DOHH2 (cell line): ENCODE measurements at regions not wholly inside any gene's neighbourhood (a gene's known extent, or its start where the extent isn't known, plus 50 kb on each side); places are given as distances from the start of the nearest gene placed in this dataset.

ENCODE experiments used
- H3F3A ChIP-seq: fragments of 200-600 bp; sonication (generic), shearing (Covaris generic); 2 replicates; pipeline ENCODE4 v1.6.0; 2016; ENCODE audit warnings: antibody characterized with exemption, mild to moderate bottlenecking; ENCODE audit not compliant: control insufficient read depth, insufficient read depth
- H3K27ac ChIP-seq: fragments of 200-600 bp; sonication (generic); 2 replicates; pipeline ENCODE4 v1.5.1; 2014; ENCODE audit warnings: low read depth, mild to moderate bottlenecking, low read length, moderate library complexity
- H3K27me3 ChIP-seq: fragments of 200-600 bp; sonication (generic); 2 replicates; pipeline ENCODE4 v1.6.1; 2014; ENCODE audit warnings: mild to moderate bottlenecking, low read length, mixed read lengths; ENCODE audit not compliant: control insufficient read depth
- H3K36me3 ChIP-seq: fragments of 200-600 bp; sonication (generic); 2 replicates; pipeline ENCODE4 v1.6.1; 2014; ENCODE audit warnings: mild to moderate bottlenecking, low read length, moderate library complexity, mixed read lengths; ENCODE audit not compliant: control insufficient read depth
- H3K4me1 ChIP-seq: fragments of 200-600 bp; sonication (generic); 2 replicates; pipeline ENCODE4 v1.6.1; 2014; ENCODE audit warnings: mild to moderate bottlenecking, low read length, mixed read lengths; ENCODE audit not compliant: control insufficient read depth
- H3K4me2 ChIP-seq: fragments of 200-600 bp; sonication (generic); 2 replicates; pipeline ENCODE4 v1.6.0; 2014; ENCODE audit warnings: mild to moderate bottlenecking, low read length, moderate library complexity
- H3K4me3 ChIP-seq: fragments of 200-600 bp; sonication (generic); 2 replicates; pipeline ENCODE4 v1.5.1; 2014; ENCODE audit warnings: mild to moderate bottlenecking, low read length, mixed read lengths
- H3K79me2 ChIP-seq: fragments of 200-600 bp; sonication (generic); 2 replicates; pipeline ENCODE4 v1.6.1; 2014; ENCODE audit warnings: mild to moderate bottlenecking, low read length, mixed read lengths; ENCODE audit not compliant: control insufficient read depth
- H3K9me2 ChIP-seq: fragments of 200-600 bp; sonication (generic); replicated peaks from 2 replicates; pipeline ENCODE4 v1.6.1; 2014; ENCODE audit warnings: mild to moderate bottlenecking, low read length, mixed read lengths; ENCODE audit not compliant: control insufficient read depth
- H3K9me3 ChIP-seq: fragments of 200-600 bp; sonication (generic); 2 replicates; pipeline ENCODE4 v1.6.1; 2014; ENCODE audit warnings: antibody characterized with exemption, low read length, mixed read lengths; ENCODE audit not compliant: control insufficient read depth, insufficient read depth
- H4K20me1 ChIP-seq: fragments of 200-600 bp; sonication (generic); 2 replicates; pipeline ENCODE4 v1.6.0; 2014; ENCODE audit warnings: low read depth, mild to moderate bottlenecking, antibody characterized with exemption, low read length, moderate library complexity; ENCODE audit not compliant: control insufficient read depth, insufficient read depth
- EZH2phosphoT487 ChIP-seq: fragments of 200-600 bp; sonication (generic); IDR thresholded peaks from 2 replicates; pipeline ENCODE4 v1.6.1; 2017; ENCODE audit warnings: borderline replicate concordance, mild to moderate bottlenecking, antibody characterized with exemption, low read length, moderate library complexity, mixed read lengths
- TF ChIP-seq, protein P1 (sequence below): fragments of 200-600 bp; sonication (generic); IDR thresholded peaks from one replicate; pipeline ENCODE4 v1.5.1; 2014; ENCODE audit warnings: antibody characterized with exemption, mild to moderate bottlenecking, low read depth, low read length; ENCODE audit not compliant: poor library complexity, severe bottlenecking

DNA sequence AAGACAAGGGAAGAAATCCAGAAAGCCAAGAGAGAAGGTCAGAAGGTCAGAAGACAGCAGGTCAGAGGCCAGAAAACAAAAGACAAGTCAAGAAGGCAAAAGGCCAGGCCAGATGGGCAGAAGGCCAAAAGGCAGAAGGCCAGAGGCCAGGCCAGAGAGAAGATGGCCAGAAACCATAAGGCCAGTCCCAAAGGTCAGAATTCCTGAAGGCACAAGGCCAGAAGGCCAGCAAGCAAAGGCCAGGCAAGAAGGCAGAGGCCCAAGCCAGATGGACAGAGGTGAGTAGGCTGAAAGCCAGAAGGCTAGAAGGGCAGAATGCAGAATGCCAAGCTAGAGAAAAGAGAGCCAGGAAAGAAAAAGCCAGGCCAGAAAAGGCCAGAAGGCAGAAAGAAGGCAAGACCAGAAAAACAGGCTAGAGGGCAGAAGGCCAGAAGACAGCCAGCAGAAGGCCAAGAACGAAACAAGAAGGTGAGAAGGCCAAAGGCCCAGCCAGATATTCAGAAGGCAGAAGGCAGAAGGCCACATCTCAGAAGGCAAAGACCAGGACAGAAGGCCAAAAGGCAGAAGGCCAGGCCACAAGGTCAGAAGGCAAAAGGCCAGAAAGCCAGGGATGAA lies 186.3 kb downstream of the TUBA3C start:
- Histone ChIP-seq H3K79me2 (no peaks in the 10 kb centered on the region), H3K27ac (no peak overlapping the region)

GRCh38 chr13:18993884-18994660 lies 187.6 kb downstream of the TUBA3C start:
- TF ChIP-seq, protein P1, sequence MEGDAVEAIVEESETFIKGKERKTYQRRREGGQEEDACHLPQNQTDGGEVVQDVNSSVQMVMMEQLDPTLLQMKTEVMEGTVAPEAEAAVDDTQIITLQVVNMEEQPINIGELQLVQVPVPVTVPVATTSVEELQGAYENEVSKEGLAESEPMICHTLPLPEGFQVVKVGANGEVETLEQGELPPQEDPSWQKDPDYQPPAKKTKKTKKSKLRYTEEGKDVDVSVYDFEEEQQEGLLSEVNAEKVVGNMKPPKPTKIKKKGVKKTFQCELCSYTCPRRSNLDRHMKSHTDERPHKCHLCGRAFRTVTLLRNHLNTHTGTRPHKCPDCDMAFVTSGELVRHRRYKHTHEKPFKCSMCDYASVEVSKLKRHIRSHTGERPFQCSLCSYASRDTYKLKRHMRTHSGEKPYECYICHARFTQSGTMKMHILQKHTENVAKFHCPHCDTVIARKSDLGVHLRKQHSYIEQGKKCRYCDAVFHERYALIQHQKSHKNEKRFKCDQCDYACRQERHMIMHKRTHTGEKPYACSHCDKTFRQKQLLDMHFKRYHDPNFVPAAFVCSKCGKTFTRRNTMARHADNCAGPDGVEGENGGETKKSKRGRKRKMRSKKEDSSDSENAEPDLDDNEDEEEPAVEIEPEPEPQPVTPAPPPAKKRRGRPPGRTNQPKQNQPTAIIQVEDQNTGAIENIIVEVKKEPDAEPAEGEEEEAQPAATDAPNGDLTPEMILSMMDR, result no peak
- TF ChIP-seq EZH2phosphoT487, result no peak
- no peaks in the 10 kb centered on the region for H4K20me1 ChIP-seq
- no peaks in the 10 kb centered on the region for H3K27me3 ChIP-seq
- H3K4me1 ChIP-seq, result no peaks in the 10 kb centered on the region
- no peaks in the 10 kb centered on the region for H3F3A ChIP-seq
- no peak overlapping the region for H3K27ac ChIP-seq
- H3K36me3 ChIP-seq, result no peaks in the 10 kb centered on the region
- H3K9me2 ChIP-seq, result no peaks in the 10 kb centered on the region
- no peak overlapping the region for H3K4me2 ChIP-seq
- no peaks in the 10 kb centered on the region for H3K79me2 ChIP-seq
- no peak overlapping the region for H3K4me3 ChIP-seq
- H3K9me3 ChIP-seq, result peaks cover 26% of the 10 kb centered on the region; the same call in 1 of the 2 replicates

More for the DNA sequence above, 186.3 kb downstream of the TUBA3C start:
- no peaks in the 10 kb centered on the region for H3K27me3 ChIP-seq
- TF ChIP-seq, protein P1, result no peak
- no peak for TF ChIP-seq EZH2phosphoT487
- peaks cover 24% of the 10 kb centered on the region; the same call in 1 of the 2 replicates for H3K9me3 ChIP-seq
- no peak overlapping the region for H3K4me3 ChIP-seq
- no peaks in the 10 kb centered on the region for H4K20me1 ChIP-seq
- no peaks in the 10 kb centered on the region for H3F3A ChIP-seq
- H3K36me3 ChIP-seq, result no peaks in the 10 kb centered on the region
- H3K9me2 ChIP-seq, result no peaks in the 10 kb centered on the region
- H3K4me2 ChIP-seq, result no peak overlapping the region
- no peaks in the 10 kb centered on the region for H3K4me1 ChIP-seq

- no peaks in the 10 kb centered on the region for H3K79me2 ChIP-seq
- no peaks in the 10 kb centered on the region for H3K4me1 ChIP-seq
- H3K4me3 ChIP-seq, result no peak overlapping the region
- no peaks in the 10 kb centered on the region for H3K9me2 ChIP-seq
- no peaks in the 10 kb centered on the region for H3K36me3 ChIP-seq
- peaks cover 23% of the 10 kb centered on the region; the same call in 1 of the 2 replicates for H3K9me3 ChIP-seq
- no peaks in the 10 kb centered on the region for H3K27me3 ChIP-seq
- no peaks in the 10 kb centered on the region for H4K20me1 ChIP-seq
- no peaks in the 10 kb centered on the region for H3F3A ChIP-seq
- TF ChIP-seq, protein P1, result no peak
- no peak for TF ChIP-seq EZH2phosphoT487
- H3K27ac ChIP-seq, result no peak overlapping the region
- H3K4me2 ChIP-seq, result no peak overlapping the region
Measured at GRCh38 chr13:18992791-18993190, 188.8 kb downstream of the TUBA3C start.
